PC-9 (cell line): ENCODE measurements at regions not wholly inside any gene's neighbourhood (a gene's known extent, or its start where the extent isn't known, plus 50 kb on each side); places are given as distances from the start of the nearest gene placed in this dataset.

Source experiments
- BruUV-seq: library from RNA; stranded (reverse); fragments of 400-500 nt; replicated peaks from 2 replicates; lab custom pipeline; 2021; lab: Mats Ljungman, UMichigan
- CTCF ChIA-PET: fragments of 300-600 bp; sonication (Branson Sonifier 250); formaldehyde crosslinking; loops from one replicate; lab custom pipeline; 2022; ENCODE audit warnings: antibody characterized with exemption; lab: Charles Lee
- POLR2A ChIA-PET: fragments of 300-600 bp; sonication (Branson Sonifier 250); formaldehyde crosslinking; loops from one replicate; lab custom pipeline; 2022; ENCODE audit warnings: antibody characterized with exemption; ENCODE audit not compliant: unreplicated experiment; lab: Charles Lee
- DNase-seq, 2 experiments: peaks; one replicate each; pipeline versions ENCODE4 v3.0.0 to v3.0.0-alpha.2; 2015 to 2022; ENCODE audit warnings: mixed read lengths in 1 of 2
- H2AFZ ChIP-seq: fragments of 200-600 bp; sonication (generic); 2 replicates; pipeline ENCODE4 v1.8.1; 2017; ENCODE audit warnings: antibody characterized with exemption
- H3F3A ChIP-seq: fragments of 200-600 bp; sonication (generic); 2 replicates; pipeline ENCODE4 v1.8.1; 2017; ENCODE audit warnings: antibody characterized with exemption, mild to moderate bottlenecking, low read depth; ENCODE audit not compliant: insufficient read depth
- H3K27ac ChIP-seq: fragments of 200-600 bp; sonication (generic); 2 replicates; pipeline ENCODE4 v1.6.1; 2016; ENCODE audit warnings: mixed run types
- H3K27me3 ChIP-seq: fragments of 200-600 bp; sonication (generic); 2 replicates; pipeline ENCODE4 v1.6.1; 2016; ENCODE audit warnings: low read depth, mixed run types; ENCODE audit not compliant: insufficient read depth
- H3K36me3 ChIP-seq: fragments of 200-600 bp; sonication (generic); 2 replicates; pipeline ENCODE4 v1.6.1; 2016; ENCODE audit warnings: low read depth, mixed run types
- H3K4me1 ChIP-seq: fragments of 200-600 bp; sonication (generic); replicated peaks from 2 replicates; pipeline ENCODE4 v1.6.1; 2016; ENCODE audit warnings: mixed run types; ENCODE audit not compliant: insufficient read depth
- H3K4me2 ChIP-seq: fragments of 200-600 bp; sonication (generic); 2 replicates; pipeline ENCODE4 v1.6.1; 2017; ENCODE audit warnings: mixed run types
- H3K4me3 ChIP-seq: fragments of 200-600 bp; sonication (generic); 2 replicates; pipeline ENCODE4 v1.6.1; 2016; ENCODE audit warnings: mixed run types
- H3K79me2 ChIP-seq: fragments of 200-600 bp; sonication (generic); 2 replicates; pipeline ENCODE4 v1.6.1; 2017; ENCODE audit warnings: low read depth, mixed run types
- H3K9me2 ChIP-seq: fragments of 200-600 bp; sonication (generic); 2 replicates; pipeline ENCODE4 v1.8.1; 2017; ENCODE audit warnings: mild to moderate bottlenecking; ENCODE audit not compliant: insufficient read depth
- H3K9me3 ChIP-seq: fragments of 200-600 bp; sonication (generic); 2 replicates; pipeline ENCODE4 v1.8.1; 2016; ENCODE audit warnings: low read depth; ENCODE audit not compliant: insufficient read depth
- H4K20me1 ChIP-seq: fragments of 200-600 bp; sonication (generic); 2 replicates; pipeline ENCODE4 v1.8.1; 2017; ENCODE audit not compliant: insufficient read depth
- EZH2 ChIP-seq: fragments of 200-600 bp; sonication (generic); IDR thresholded peaks from 2 replicates; pipeline ENCODE4 v1.8.0; 2017; ENCODE audit warnings: antibody characterized with exemption, low read depth
- intact Hi-C: fragments of 100-400 bp; cut with micrococcal nuclease; formaldehyde crosslinking; loops from one replicate; pipeline ENCODE4 v1.10.0; 2022; ENCODE audit not compliant: unreplicated experiment
- TF ChIP-seq, protein P1 (sequence below): fragments of 200-600 bp; sonication (generic); conservative IDR thresholded peaks from 2 replicates; pipeline ENCODE4 v1.6.1; 2017; ENCODE audit warnings: mixed run types, antibody characterized with exemption, mild to moderate bottlenecking, moderate library complexity

DNA sequence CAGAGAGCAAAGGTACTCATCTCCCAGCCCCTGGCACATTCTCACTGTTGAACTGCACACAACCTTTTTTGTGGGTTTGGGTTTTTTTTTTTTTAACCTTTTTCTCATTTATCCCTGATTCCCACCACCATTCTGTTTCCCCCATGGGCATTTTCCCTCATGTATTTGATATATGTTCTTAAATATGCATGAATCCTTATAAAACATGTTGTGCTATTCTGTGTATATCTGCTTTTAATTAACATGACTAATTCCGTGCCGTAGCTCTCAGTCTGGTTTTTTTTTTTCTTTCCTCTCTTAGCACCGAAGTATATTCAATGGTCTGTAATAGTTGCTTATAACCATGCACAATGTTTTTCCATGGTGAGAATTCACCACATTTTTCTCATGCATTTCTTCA, 204.5 kb downstream of the RGS3 start:
- Histone ChIP-seq H3F3A (no peaks in the 10 kb centered on the region), H2AFZ (no peak overlapping the region), H4K20me1 (no peaks in the 10 kb centered on the region), H3K79me2 (no peaks in the 10 kb centered on the region), H3K36me3 (no peaks in the 10 kb centered on the region), H3K27ac (no peak overlapping the region), H3K4me3 (no peak overlapping the region), H3K9me2 (no peaks in the 10 kb centered on the region), H3K4me2 (no peak overlapping the region), H3K4me1 (no peaks in the 10 kb centered on the region), H3K9me3 (no peaks in the 10 kb centered on the region), H3K27me3 (peaks cover 75% of the 10 kb centered on the region)
- ChIA-PET POLR2A (no interaction called here), CTCF (no interaction called here)
- TF ChIP-seq, protein P1, sequence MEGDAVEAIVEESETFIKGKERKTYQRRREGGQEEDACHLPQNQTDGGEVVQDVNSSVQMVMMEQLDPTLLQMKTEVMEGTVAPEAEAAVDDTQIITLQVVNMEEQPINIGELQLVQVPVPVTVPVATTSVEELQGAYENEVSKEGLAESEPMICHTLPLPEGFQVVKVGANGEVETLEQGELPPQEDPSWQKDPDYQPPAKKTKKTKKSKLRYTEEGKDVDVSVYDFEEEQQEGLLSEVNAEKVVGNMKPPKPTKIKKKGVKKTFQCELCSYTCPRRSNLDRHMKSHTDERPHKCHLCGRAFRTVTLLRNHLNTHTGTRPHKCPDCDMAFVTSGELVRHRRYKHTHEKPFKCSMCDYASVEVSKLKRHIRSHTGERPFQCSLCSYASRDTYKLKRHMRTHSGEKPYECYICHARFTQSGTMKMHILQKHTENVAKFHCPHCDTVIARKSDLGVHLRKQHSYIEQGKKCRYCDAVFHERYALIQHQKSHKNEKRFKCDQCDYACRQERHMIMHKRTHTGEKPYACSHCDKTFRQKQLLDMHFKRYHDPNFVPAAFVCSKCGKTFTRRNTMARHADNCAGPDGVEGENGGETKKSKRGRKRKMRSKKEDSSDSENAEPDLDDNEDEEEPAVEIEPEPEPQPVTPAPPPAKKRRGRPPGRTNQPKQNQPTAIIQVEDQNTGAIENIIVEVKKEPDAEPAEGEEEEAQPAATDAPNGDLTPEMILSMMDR, result no peak
- TF ChIP-seq EZH2, result no peak
- intact Hi-C loops, result no loop called here
- no peak for DNase-seq
- BruUV-seq, result no TSS peak

DNA sequence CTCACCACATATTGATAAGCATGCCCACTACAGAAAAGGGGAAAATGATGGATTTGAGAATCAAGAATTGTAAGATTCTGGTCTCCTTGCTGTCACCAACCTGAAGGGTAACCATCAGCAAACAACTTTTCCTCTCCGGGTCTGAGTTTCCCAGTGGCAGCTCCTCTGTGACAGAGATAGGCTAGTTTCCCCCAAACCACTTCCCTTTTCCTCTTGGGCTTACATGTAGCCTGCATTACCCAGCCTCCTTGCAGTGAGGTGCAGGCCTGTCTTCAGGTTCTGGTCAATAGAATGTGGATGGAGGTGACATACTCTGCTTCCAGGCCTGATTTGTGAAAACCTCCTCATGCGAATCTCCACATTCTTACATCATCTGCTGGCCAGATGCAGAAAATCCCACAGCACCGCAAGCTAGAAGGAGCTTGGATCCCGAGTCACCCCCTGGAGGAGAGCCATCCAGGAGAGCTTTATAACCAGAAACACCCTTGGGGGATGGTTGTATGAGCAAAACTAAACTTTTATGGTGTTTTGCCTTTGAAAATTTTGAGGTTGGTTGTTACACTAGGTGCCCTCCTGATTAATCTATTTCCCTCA, 206.1 kb downstream of the RGS3 start:
- CTCF ChIA-PET, result no interaction called here

DNA sequence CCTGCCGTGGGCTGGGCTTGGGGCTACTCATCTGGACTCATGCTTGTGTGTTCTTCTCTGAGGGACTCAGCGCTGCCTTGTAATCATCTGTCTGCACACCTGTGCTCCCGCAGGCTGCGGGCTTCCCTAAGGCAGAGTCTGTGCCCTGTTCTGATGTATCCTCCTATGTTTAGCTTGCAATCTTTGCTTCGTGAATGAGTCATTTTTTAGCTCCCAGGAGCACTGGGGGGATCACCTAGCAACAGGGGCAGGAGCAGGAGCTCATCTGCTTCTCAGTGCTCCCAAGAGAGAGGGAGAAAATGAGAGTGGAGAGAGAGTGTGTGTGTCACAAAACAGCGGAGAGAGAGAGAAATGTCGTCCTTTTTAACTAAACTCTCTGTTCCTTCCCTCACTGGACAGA, 202.4 kb upstream of the ZNF618 start:
- H3F3A ChIP-seq, result no peaks in the 10 kb centered on the region
- no peaks in the 10 kb centered on the region for H3K9me3 ChIP-seq
- BruUV-seq, result no TSS peak
- ChIA-PET POLR2A (no interaction called here), CTCF (no interaction called here)
- no peak overlapping the region for H3K27ac ChIP-seq
- H3K79me2 ChIP-seq, result no peaks in the 10 kb centered on the region
- H3K27me3 ChIP-seq, result peaks cover 93% of the 10 kb centered on the region
- no peaks in the 10 kb centered on the region for H3K4me1 ChIP-seq
- intact Hi-C loops, result no loop called here
- no peak overlapping the region for H3K4me3 ChIP-seq
- H2AFZ ChIP-seq, result no peak overlapping the region
- H3K4me2 ChIP-seq, result no peak overlapping the region
- H3K36me3 ChIP-seq, result no peaks in the 10 kb centered on the region
- TF ChIP-seq EZH2, result no peak
- TF ChIP-seq, protein P1, result no peak
- DNase-seq, result no peak
- H3K9me2 ChIP-seq, result no peaks in the 10 kb centered on the region
- no peaks in the 10 kb centered on the region for H4K20me1 ChIP-seq

More for the DNA sequence above, 206.1 kb downstream of the RGS3 start:
- BruUV-seq, result no TSS peak
- H3K27me3 ChIP-seq, result peaks cover 79% of the 10 kb centered on the region
- no peaks in the 10 kb centered on the region for H3K9me2 ChIP-seq
- H3K27ac ChIP-seq, result no peak overlapping the region
- intact Hi-C loops, result no loop called here
- no peak for DNase-seq
- no peaks in the 10 kb centered on the region for H4K20me1 ChIP-seq
- H3K36me3 ChIP-seq, result no peaks in the 10 kb centered on the region
- H3K4me1 ChIP-seq, result no peaks in the 10 kb centered on the region
- no peak overlapping the region for H2AFZ ChIP-seq
- H3K79me2 ChIP-seq, result no peaks in the 10 kb centered on the region
- no peak overlapping the region for H3K4me2 ChIP-seq
- TF ChIP-seq EZH2, result no peak
- TF ChIP-seq, protein P1, result no peak
- POLR2A ChIA-PET, result no interaction called here
- H3K9me3 ChIP-seq, result no peaks in the 10 kb centered on the region
- H3F3A ChIP-seq, result no peaks in the 10 kb centered on the region
- no peak overlapping the region for H3K4me3 ChIP-seq
